Fibroblast of gingiva (primary cell): ENCODE measurements at regions not wholly inside any gene's neighbourhood (a gene's known extent, or its start where the extent isn't known, plus 50 kb on each side); places are given as distances from the start of the nearest gene placed in this dataset.
A peak's percentile ranks its signal among the peaks of the same experiment; 100 is the strongest.

ENCODE experiments used
- DNase-seq: peaks from one replicate; pipeline ENCODE4 v3.0.0-alpha.2; 2011; ENCODE audit warnings: low read depth

DNA sequence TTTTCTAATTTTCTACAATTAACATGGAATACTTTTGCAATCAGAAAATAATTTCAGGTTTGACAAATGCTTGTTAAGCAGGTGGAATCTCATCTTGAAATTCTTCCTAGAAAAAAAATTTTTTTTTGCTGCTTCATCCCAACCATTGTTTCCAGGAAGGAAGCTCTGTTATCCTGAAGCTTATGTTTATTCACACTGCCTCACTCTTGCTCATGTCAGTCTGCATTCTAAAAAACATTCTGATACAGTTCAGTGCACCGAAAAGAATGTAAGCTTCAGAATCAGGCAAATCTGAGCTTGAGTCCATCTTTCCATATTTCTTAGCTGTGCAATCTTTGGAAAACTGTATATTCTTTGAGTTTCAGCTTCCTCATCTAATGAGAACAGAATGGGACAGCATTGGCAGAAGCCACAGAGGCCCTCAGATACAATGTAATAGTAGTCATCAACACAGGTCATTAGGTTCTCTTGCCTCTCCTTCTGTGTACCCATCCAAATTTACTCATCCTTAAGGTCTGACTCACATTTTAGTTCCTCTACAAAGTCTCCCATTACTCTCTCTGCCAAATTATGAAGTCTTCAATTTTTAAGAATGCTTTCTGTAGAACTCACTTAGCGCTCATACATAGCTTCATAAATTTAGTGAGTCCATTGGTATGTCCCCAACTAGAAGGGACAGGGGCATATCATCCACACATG is 881.8 kb upstream of the NR2F2 start:
- peak; percentile 31 for DNase-seq

DNA sequence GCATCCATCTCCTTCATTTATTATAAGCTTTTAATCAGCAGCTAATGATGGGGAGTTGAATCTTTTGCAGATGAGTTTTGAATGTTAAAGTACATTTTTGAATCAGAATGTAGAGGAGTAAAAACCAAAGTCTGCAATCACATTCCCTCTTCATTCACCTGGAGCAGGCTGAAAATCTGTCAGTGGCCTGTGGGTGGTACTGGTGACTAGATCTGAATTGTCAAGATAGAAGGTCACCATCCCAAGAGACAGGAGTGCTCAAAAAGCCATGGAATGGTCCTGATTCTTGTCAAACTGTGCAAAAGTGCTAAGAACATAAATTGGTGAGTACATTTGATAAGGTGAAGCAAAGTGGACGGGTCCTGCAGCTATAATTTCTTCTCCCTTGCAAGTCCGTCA is 881.3 kb upstream of the NR2F2 start:
- no peak for DNase-seq

DNA sequence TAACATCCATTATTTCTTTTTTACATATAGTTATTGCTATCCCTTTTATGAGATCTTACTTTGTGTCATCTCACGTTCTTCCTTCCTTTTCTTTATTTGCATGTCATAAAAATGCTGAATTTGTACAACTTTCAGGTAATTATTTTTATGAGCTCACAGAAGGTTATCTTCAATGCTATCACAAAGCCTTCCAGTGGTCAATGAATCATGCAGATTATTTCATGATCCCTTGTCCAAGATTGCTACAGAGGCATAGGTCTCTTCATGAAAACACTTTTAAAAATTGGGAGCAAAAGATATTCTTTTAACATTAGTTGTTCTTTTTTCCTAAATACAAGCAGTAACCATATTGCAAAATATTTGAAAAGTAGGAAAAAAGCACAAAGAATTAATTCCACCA is 880.1 kb upstream of the NR2F2 start:
- no peak for DNase-seq

DNA sequence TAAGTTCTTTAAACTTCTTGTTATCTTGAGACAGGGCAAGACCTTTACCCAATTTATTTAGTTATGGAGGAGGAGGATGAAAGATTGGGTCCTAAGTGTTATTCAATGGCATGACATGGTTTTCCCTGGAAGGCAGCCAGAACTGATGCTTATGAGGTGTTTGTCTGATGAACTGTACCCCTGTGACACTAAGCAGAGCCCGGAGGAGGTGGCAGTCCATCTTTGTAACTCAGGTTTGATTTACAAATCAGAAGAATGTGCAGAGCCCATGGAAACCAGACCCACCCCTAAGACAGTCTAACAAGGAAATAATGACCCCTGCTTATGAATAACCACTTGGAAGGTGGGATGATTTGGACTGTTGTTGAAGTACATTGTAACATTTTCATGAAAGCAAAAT is 878.6 kb upstream of the NR2F2 start:
- DNase-seq: no peak

DNA sequence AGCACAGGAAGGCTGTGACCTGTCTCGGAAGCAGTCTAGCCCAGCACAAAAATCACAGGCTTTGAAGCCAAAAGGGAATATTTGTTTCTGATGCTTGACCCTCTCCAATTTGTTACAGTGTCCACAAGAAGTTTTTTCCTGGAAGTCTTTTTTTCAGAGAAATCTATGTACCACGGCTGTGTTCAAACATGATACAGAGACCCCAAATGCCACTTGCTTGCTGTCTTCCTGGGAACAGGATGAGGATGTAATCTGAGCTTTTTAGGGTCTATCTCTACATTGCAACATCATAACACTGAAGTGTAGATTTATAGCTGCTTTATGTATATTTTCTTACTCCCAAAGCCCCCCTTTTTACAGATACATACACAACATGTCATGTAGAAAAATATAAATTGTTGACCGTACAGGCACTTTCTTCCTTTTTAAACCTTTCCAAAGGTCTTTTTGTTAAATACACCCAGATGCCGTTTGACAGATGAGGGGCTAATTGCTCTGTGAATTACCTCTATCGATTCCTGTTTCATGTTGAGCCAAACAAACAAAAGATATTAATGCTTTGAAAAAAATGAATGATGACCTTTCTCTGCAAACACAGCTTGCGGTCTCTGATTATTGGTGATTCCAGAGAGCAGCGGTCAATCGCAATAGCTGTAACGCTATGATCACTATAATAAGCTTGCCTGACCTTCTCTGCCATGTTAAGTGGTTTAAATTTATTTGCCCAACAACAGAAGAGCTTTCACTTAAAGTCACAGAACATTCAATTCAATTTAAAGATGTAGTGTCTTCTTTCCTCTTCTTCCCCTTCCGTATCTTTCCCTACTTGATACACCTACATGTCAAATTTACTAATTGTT is 875.9 kb upstream of the NR2F2 start:
- DNase-seq: no peak

DNA sequence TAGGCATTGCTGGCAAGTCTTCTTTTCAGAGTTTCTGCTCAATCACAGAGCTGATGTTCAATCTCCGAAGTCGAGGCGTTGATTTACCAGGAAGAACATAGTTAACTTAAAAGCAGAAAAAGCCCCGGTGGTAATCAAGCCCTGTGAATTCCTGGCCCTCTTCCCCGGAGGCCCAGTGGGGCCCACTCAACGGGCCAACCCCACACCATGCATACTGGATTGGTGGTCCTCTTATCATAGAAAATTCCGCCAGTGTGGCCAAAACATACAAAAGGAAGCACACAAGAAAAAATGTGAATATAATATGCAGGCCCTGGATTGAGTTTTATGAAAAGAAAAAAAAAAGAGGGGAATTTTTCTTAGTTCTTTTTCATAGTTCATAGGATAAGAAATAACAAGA is 873.0 kb upstream of the NR2F2 start:
- DNase-seq: no peak

DNA sequence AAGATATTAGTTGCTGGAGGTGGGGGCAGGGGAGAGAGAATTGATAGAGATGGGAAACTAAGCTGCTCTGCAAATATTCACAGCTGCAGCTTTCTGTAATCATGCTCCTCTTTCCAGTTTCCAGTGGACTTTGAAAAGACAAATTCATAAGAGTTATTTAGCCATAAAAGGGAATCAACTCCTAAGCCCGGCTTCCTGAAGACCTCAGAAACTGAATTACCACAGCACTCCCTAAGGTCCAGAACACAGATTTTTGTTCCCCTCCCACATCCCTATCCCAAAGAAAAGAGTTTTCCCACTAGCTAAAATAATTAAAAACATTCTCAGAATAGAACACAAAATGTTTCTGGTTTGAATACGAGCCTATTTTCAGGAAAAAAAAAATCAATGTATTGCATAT is 871.8 kb upstream of the NR2F2 start:
- no peak for DNase-seq

DNA sequence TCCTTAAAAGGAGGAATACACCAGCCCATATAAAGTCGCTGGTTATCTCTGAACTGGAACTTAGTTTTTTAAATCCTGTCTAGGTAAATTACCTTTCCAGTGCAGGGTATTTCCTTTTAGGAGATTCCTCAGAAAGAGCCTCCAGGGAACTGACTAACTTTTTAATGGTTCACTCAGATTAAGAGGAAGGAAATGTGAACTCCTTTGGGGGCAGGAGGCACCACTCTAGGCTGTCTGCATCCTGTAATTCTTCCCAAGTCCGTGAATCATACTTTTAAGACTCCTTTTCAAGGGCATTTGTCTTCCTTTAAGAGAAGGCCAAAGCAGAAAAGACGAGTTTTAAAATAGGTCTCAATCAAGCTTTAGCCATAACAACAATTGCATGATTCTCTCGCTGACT is 871.2 kb upstream of the NR2F2 start:
- DNase-seq: no peak

DNA sequence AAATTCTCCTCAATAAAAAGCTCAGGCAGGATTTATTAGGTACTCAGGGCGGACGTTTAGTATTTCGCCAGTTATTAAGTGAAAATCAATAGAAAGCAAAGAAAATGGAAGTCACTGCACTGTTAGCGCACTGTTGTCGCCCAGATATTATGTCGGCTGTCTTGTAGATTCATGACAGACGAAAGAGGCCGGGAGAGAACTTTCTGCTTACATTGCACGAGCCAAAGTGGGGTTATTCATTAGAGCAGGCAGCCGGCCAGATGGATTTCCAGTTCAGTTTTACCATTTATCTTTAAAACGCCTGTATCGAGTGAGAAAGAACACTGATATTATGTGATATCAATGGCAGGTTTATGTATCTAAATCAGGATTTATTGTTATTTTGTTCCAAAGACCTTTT is 866.0 kb upstream of the NR2F2 start:
- DNase-seq: no peak

DNA sequence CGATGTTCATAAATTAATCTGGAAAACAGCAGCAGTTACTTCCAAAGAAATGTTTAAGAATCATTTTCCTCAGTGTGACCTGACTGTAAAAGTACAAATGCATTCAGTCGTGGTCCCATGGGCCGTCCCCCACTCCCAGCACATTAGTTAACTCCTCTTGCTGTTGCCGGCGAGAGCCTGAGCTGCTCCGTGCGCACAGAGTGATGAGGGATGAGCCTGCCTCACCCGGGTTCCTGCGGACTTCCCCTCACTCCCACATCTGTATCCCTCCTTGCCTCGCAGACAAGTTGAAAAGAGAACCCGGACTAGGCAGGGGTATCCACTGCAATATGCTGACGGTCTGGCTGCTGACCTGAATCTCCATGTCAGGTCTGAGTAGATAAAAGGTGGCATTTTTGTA is 861.7 kb upstream of the NR2F2 start:
- DNase-seq: no peak

DNA sequence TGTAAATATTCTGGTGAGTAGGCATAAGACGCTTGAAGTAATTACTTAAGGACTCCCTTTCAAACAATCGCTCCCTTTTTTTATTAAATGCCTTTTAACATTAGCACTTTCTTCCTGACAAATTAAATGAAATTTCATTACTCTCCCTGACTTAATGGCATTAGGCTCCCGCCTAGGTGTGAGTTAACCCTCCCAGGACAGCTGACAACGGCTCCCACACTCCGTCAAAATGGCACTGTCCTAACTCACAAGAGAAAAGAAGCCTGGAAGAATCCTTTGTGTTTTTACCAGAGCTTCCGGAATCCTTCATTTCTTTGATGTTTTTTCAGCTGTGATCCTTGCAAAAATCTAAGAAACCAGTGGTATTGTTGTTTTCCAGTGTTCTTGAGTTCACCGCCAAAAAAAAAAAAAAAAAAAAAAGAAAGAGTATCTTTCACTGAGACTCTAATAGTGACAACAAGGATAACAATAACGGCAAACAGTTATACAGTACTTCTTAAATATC is 861.0 kb upstream of the NR2F2 start:
- DNase-seq: no peak

DNA sequence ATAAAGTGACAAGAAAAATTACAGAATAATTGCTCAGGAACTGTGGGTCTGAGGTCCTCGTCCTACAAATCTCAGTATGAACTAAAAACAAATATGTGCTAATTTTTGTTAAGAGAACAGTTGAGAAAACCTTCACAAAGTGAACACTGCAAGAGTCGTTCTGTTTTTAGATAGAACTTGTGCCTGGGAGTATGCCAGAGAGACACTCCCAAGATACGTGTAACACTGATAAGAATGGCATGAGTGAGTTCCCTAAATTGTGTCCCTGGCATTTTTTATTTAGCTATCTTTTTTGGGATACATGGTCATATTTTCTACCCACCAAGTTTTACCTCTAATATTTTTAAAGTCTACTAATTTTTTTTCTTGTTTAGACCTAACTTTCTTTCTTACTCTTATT is 860.0 kb upstream of the NR2F2 start:
- DNase-seq: no peak

DNA sequence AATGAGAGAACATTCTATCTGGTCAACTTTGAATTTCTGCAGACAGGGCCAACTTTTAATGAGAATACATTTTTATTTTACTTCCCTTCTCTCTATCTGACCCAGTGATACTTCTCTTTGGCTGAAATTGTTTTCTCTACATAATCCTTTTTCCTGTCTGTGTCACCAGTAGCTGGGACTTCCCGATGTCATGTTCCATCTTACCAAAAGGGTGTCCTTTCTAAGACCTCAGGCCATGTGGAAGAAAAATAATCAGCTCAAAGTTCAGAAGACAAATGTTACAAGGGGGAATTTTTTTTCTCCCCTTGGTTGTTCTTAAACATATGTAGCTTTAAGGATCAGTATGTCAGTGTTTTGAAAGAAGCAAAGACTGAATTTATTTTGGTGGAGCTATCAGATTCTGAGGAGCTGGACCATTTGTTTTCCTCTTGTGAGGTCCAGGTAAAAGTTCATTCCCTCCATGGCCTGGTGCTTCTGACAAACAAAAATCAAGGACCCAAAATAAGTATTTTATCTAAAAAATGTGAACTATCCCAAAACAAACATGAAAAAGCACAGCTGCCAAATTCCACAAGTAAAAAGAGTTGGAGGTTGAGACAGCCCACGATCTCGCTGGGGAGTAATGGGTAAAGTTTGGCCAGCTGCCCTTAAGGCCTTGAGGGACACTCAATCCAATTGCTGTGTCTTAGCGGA is 859.4 kb upstream of the NR2F2 start:
- DNase-seq: no peak

DNA sequence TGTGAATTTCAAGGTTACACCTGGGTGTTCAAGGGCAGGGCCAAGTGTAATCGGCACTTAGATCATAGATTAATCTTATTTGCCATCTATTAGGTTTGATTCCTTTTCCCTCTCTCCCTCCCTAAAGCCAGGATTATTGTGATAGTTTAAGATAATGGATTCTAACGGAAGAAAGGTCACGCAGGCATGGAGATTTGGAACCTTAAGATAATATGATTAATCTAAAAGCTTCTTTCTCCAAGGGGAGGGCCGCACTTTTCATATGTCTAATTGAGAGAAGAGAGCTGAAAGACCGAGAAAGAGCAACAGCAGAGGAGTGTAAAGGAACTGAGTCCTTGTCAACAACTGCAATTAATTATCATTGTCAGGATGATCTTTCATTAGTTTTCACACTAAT is 858.8 kb upstream of the NR2F2 start:
- DNase-seq: no peak

DNA sequence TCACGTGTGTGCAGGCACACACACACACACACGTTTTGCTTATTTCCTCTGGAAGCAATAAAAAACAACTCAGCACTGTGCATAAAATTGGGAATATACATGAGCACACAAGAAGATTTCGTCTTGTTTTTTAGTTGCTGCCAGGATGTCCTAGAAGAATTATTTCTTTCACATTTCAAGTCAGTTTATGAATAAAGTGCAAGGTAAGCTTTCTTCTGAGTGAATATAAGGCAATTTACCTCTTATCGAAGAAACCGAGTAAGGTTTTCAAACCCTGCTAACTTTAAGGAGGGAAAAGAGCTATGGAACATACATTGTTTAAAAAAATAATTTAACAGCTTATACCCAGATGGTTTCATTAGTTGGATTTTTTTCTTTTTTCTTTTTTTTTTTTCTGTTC is 855.4 kb upstream of the NR2F2 start:
- no peak for DNase-seq

DNA sequence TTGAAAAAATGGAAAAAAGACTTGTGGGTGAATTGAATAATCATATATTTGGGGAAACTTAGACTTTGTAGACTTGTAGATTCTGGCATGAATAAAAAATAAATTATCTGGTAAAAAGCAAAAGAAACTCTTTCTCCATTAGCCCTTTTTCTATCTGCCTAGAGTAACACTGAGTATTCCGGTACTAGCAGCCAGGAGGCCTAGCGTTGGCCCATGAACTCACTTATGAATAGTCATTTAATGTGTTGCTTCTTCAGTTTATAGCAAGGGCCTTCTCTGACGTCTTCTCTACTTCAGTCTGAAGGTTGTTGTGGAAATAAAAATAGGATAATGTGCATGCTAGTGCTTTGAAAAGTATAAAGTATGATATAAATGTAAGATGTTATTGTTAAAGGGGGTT is 851.2 kb upstream of the NR2F2 start:
- DNase-seq: no peak

DNA sequence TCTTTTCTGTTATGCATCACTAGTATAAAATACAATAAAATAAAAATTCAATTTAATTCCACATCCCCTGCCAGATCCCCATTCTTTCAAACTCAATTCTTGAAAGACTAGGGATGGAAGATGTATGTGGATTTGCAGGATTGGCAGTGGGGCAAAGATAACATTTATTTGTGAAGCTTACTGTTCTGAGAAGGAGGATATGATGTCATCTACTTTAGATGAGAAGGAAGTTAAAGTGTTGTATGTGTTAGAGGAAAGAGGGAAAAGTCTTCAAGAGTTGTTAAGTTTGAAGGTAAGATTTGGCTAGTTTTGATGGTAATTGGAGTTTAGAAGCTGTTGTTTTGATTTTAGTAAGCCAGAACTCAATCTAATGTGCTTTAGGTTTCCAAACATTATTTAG is 845.1 kb upstream of the NR2F2 start:
- no peak for DNase-seq

DNA sequence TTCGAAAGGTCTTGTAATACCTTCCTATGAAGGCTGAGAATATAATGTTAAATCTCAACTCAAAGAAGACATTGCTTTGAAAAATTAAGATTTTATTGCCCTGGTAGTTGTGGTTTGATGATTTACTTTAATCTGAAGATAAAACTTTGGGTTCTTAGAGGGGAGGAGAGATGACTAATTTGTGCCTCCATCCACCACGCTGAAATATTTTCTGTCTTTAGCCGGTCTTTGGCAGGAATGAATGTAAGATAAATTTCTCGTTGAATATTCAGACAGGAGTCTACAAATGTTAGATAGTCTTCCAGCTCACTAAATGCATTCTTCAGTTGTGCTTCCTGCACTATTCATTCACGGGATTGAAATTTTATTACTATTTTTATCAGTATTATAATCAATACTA is 844.3 kb upstream of the NR2F2 start:
- no peak for DNase-seq

DNA sequence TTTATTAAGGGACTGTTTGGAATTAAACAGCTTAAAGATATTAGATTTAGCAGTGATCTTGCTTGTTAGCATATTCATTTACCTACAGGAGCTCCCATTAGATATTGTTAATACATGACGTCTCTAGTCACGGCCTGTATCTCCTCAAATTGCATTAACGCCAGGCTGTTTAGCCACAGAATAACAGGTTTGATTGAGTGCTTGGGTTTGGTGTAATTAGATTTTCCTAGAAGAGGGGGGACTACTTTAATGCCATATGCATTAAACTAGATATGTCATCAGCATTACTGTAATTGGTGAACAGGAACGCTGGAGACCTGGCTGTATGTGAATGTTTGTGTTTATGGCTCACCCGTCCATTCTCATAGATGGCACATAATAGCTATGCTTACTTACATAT is 841.4 kb upstream of the NR2F2 start:
- DNase-seq: no peak

DNA sequence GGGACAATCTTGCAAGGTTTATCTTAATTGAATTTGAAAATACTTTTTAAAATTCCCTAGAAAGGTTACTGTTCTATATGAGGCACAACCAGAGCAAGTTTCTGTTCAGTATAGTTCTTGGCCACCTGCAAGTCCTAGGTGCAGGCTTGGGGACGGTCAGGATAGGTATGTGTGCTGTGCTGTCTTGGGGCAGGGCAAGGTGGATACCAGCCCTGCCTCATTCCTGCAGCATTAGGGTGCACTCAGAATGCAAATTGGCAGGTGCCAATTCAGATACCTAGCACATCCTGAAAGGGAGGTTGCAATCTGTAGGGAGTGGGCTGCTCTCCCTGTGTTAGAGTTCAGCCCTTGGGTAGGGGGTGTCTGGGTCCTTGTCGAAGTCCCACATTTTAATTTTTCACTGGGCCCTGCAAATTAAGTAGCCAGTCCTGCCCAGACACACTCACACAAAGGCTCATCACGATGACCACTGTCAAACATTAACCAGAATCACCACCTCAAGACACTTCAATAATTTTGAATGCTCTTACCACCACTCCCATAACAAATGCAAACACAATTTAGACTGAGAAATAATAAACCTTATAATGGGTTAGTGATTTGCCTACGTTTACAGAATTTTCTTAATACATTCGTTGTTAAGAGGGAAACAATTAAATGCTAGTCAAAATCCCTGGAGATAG is 838.0 kb upstream of the NR2F2 start:
- DNase-seq: no peak

DNA sequence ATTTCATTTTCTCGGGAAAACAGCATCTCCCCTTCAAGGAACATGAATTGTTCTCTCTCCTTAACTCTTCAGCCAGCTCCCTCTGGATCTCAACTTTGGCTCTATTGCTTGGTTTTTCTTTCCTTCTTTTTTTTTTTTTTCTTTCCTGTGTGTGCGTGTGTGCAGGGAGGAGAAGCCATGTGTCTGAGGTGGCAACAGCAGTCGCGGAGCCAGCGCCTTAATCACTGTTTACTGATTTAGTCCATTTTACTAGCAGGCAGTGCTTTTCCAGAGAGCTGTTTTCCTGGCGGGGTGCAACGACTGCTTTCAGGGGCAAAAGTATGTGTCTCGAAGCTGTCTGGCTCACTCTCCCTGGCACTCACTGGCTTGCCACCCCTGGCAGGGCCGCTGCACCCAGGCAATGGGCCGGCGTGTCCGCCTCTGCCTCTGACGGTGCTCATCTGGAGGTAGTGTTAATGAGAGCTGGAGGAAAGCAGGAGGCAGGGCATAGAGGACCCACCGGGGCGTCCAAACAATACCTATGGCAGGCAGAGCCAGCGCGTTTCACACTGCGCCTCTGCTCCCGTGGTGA is 835.4 kb upstream of the NR2F2 start:
- no peak for DNase-seq

DNA sequence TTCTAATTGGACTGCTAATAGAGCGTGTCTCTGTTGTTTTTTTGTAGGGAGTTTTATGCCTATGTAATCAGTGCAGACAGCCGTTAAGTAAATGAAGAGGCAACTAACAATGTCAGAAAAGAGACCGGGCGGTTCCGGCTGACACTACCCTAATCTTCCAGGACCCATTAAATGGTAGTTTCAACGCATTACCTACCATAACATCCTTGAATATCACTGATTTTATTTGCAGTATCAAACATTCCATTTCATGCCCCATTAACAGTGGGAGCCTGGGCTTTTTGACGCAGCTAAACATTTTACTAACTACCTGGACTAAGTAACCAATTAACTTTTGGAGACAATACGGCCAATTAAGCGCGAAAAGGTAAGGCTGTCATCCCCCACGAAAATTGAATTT is 832.9 kb upstream of the NR2F2 start:
- DNase-seq: no peak
